Osteoblast (primary cell): ENCODE measurements at regions not wholly inside any gene's neighbourhood (a gene's known extent, or its start where the extent isn't known, plus 50 kb on each side); places are given as distances from the start of the nearest gene placed in this dataset.

ENCODE experiments used
- DNase-seq: peaks from one replicate; pipeline ENCODE4 v3.0.0; 2011; ENCODE audit warnings: low spot score, mixed read lengths; ENCODE audit not compliant: insufficient read length; ENCODE audit errors: missing footprints
- H2AFZ ChIP-seq: 2 replicates; pipeline ENCODE4 v1.6.0; 2011; ENCODE audit warnings: mild to moderate bottlenecking, low read length
- H3K27ac ChIP-seq: 2 replicates; pipeline ENCODE4 v1.5.1; 2011; ENCODE audit warnings: mild to moderate bottlenecking, low read depth, low read length, moderate library complexity
- H3K27me3 ChIP-seq: 2 replicates; pipeline ENCODE4 v1.6.0; 2012; ENCODE audit warnings: mild to moderate bottlenecking, control low read depth, inconsistent platforms, low read length, moderate library complexity; ENCODE audit not compliant: insufficient read depth
- H3K36me3 ChIP-seq: 2 replicates; pipeline ENCODE4 v1.5.1; 2011; ENCODE audit warnings: mild to moderate bottlenecking, low read length, control low read depth, moderate library complexity; ENCODE audit not compliant: insufficient read depth
- H3K4me1 ChIP-seq: 2 replicates; pipeline ENCODE4 v1.5.1; 2011; ENCODE audit warnings: mild to moderate bottlenecking, low read length, control low read depth, moderate library complexity; ENCODE audit not compliant: insufficient read depth
- H3K4me2 ChIP-seq: 2 replicates; pipeline ENCODE4 v1.6.0; 2011; ENCODE audit warnings: mild to moderate bottlenecking, low read length; ENCODE audit not compliant: insufficient read depth
- H3K4me3 ChIP-seq: fragments of 200-600 bp; sonication (generic); 3 replicates; pipeline ENCODE4 v1.5.1; 2012; ENCODE audit warnings: mild to moderate bottlenecking, low read length, inconsistent platforms; ENCODE audit not compliant: insufficient read depth
- H3K79me2 ChIP-seq: 2 replicates; pipeline ENCODE4 v1.6.0; 2012; ENCODE audit warnings: mild to moderate bottlenecking, low read length, control low read depth, inconsistent platforms; ENCODE audit not compliant: insufficient read depth
- H3K9me3 ChIP-seq: 2 replicates; pipeline ENCODE4 v1.5.1; 2011; ENCODE audit warnings: low read depth, low read length, control low read depth
- H4K20me1 ChIP-seq: 2 replicates; pipeline ENCODE4 v1.6.0; 2012; ENCODE audit warnings: mild to moderate bottlenecking, low read length, control low read depth; ENCODE audit not compliant: insufficient read depth
- CTCF ChIP-seq: IDR thresholded peaks from 2 replicates; pipeline ENCODE4 v1.5.1; 2011; ENCODE audit warnings: mild to moderate bottlenecking, low read depth, low read length, moderate library complexity; ENCODE audit errors: extremely low read depth

GRCh38 chr17:79231766-79232287, 157.2 kb downstream of the ENGASE start:
- no peaks in the 10 kb centered on the region for H3K4me1 ChIP-seq
- no peak for TF ChIP-seq CTCF

DNA sequence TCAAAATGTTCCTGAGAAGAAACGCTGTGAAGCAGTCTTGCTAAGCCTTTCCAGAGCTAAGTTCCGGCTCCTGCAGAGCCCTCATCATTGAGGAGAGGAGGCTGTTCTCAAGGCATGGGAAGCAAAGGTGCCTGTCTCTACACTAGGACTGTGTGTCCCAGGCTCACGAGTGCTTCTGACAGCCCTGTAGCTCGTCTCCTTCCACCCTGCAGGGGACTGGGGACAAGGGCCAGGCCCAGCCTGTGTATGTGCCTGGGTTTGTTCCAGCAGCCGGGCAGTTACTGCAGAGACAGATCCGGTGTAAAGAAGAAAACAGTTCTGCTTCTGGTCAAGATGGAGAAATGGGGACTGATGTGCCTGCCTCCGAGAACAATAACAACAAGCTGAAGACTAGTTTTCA, 156.0 kb downstream of the ENGASE start:
- no peaks in the 10 kb centered on the region for H3K4me1 ChIP-seq

More at GRCh38 chr17:79231766-79232287, 157.2 kb downstream of the ENGASE start:
- H3K9me3 ChIP-seq: no peaks in the 10 kb centered on the region
- H3K27me3 ChIP-seq: no peaks in the 10 kb centered on the region
- H3K4me3 ChIP-seq: no peak overlapping the region
- H4K20me1 ChIP-seq: no peaks in the 10 kb centered on the region
- peak; percentile 68 for DNase-seq
- H3K36me3 ChIP-seq: no peaks in the 10 kb centered on the region
- H3K4me2 ChIP-seq: no peak overlapping the region
- no peak overlapping the region for H3K27ac ChIP-seq
- H3K79me2 ChIP-seq: no peaks in the 10 kb centered on the region
- H2AFZ ChIP-seq: no peak overlapping the region

DNA sequence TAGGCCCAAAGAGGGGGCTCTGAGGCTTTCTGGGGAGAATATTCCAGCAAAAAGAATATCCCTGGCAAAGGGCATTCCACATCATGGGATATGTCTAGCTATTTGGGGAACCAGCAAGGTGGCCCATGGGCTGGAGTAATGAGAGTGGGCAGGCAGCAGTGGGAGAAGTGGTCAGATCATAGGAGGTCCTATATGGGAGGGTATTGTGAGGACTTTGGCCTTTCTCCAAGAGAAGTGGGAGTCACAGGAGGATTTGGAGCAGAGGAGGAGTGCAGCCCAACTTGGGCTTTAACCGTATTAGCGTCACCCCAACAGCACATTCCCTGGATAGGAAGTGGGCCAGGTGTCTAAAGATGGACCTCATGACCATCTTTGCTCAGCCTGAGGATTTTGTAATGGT, 151.4 kb downstream of the ENGASE start:
- peaks cover 7% of the 10 kb centered on the region for H3K27me3 ChIP-seq

More for the DNA sequence above, 156.0 kb downstream of the ENGASE start:
- H3K79me2 ChIP-seq: no peaks in the 10 kb centered on the region
- no peak for TF ChIP-seq CTCF
- H3K36me3 ChIP-seq: no peaks in the 10 kb centered on the region
- H4K20me1 ChIP-seq: no peaks in the 10 kb centered on the region
- no peak overlapping the region for H3K4me3 ChIP-seq
- H3K27ac ChIP-seq: no peak overlapping the region
- no peaks in the 10 kb centered on the region for H3K9me3 ChIP-seq
- DNase-seq: peak; percentile 63
- no peaks in the 10 kb centered on the region for H3K27me3 ChIP-seq
- no peak overlapping the region for H3K4me2 ChIP-seq
- H2AFZ ChIP-seq: no peak overlapping the region

DNA sequence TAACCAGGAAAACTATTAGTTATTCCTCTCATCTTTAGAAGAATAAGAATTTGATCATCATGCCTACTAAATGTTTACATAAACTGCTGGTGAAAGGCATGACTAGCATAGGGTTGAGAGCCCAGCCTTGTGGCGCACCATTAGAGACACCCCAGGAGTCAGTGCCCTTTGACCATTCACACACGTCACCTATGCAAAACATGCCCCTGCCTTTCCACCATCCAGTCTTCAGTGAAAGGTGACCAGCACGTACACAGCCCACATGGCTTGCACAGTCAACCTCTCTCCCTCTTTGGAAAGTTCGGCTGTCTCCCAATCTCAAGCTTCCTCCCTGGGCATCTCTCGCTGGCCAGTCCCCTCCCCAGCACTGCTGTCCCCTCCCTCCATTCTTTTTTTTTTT, 150.3 kb downstream of the ENGASE start:
- H3K36me3 ChIP-seq: no peaks in the 10 kb centered on the region
- no peak overlapping the region for H3K4me2 ChIP-seq
- H3K9me3 ChIP-seq: no peaks in the 10 kb centered on the region
- H3K27ac ChIP-seq: no peak overlapping the region
- H3K4me3 ChIP-seq: no peak overlapping the region
- no peak for TF ChIP-seq CTCF
- no peak overlapping the region for H2AFZ ChIP-seq
- peaks cover 15% of the 10 kb centered on the region for H3K27me3 ChIP-seq
- H3K4me1 ChIP-seq: no peaks in the 10 kb centered on the region
- DNase-seq: peak; percentile 71
- no peaks in the 10 kb centered on the region for H4K20me1 ChIP-seq
- no peaks in the 10 kb centered on the region for H3K79me2 ChIP-seq

More for the DNA sequence above, 151.4 kb downstream of the ENGASE start:
- Histone ChIP-seq H3K4me1 (no peaks in the 10 kb centered on the region), H3K4me3 (no peak overlapping the region), H3K27ac (no peak overlapping the region), H3K4me2 (no peak overlapping the region), H3K36me3 (no peaks in the 10 kb centered on the region), H4K20me1 (no peaks in the 10 kb centered on the region), H2AFZ (no peak overlapping the region), H3K9me3 (no peaks in the 10 kb centered on the region), H3K79me2 (no peaks in the 10 kb centered on the region)
- no peak for TF ChIP-seq CTCF
- DNase-seq: peak; percentile 63
